ENCODE measurements at regions not wholly inside any gene's neighbourhood (a gene's known extent, or its start where the extent isn't known, plus 50 kb on each side); places are given as distances from the start of the nearest gene placed in this dataset.

- H3K4me3 ChIP-seq = no peak overlapping the region
- no peak overlapping the region for H3K4me2 ChIP-seq
- no peaks in the 10 kb centered on the region for H3K4me1 ChIP-seq
- POLR2A ChIA-PET = no interaction called here
- DNase-seq (ENCODE audit: low read depth in 1 of 2, low spot score in 1 of 2) = no peak
- H3K27ac ChIP-seq = no peak overlapping the region
- no peaks in the 10 kb centered on the region for H3K9me3 ChIP-seq
- no peak for ATAC-seq
- no peak for FAIRE-seq
- CTCF ChIA-PET = no interaction called here
- TF ChIP-seq JUNB (IDR thresholded peaks at IDR 0.05) (no peak), EHMT2 (IDR thresholded peaks at IDR 0.05; ENCODE audit: low read depth) (no peak)
- 41% methylated on average over 1 of the region's 1 CpG for WGBS (ENCODE audit: missing lambda C conversion rate)
Measured at GRCh38 chr4:136873555-136873954, 658.7 kb downstream of the PCDH18 start.

- no peaks in the 10 kb centered on the region for H3K4me1 ChIP-seq
- no peak for FAIRE-seq
- WGBS (ENCODE audit: missing lambda C conversion rate) = 74% methylated on average over 10 of the region's 10 CpGs
- no peak overlapping the region for H3K4me2 ChIP-seq
- H3K27ac ChIP-seq = no peak overlapping the region
- ChIA-PET POLR2A (no interaction called here), CTCF (no interaction called here)
- ATAC-seq = no peak
- H3K9me3 ChIP-seq = no peaks in the 10 kb centered on the region
- no peak overlapping the region for H3K4me3 ChIP-seq
- TF ChIP-seq NPAS2 (CRISPR knock-in tag; IDR thresholded peaks at IDR 0.05; ENCODE audit: borderline replicate concordance) (no peak), MYC (IDR thresholded peaks at IDR 0.05; ENCODE audit: borderline replicate concordance, low read length) (no peak), ELK1 (IDR thresholded peaks at IDR 0.05; ENCODE audit: low read depth, low read length) (no peak), RARB (CRISPR knock-in tag; IDR thresholded peaks at IDR 0.05) (no peak), ZNF302 (CRISPR knock-in tag; IDR thresholded peaks at IDR 0.05) (no peak), ZFP36 (IDR thresholded peaks at IDR 0.05; ENCODE audit: borderline replicate concordance, partially characterized antibody) (no peak), CTCF (IDR thresholded peaks at IDR 0.05) (no peak), RFX5 (IDR thresholded peaks at IDR 0.05) (no peak), HES2 (IDR thresholded peaks at IDR 0.05) (no peak), FOSB (CRISPR knock-in tag; IDR thresholded peaks at IDR 0.05) (no peak), JUN (IDR thresholded peaks at IDR 0.05) (no peak), POLR2A (IDR thresholded peaks at IDR 0.05; ENCODE audit: low read length) (no peak), ZSCAN20 (CRISPR knock-in tag; IDR thresholded peaks at IDR 0.05) (no peak), KDM5A (IDR thresholded peaks at IDR 0.05) (no peak), GATA3 (IDR thresholded peaks at IDR 0.05; ENCODE audit: borderline replicate concordance) (no peak)
- DNase-seq (ENCODE audit: low read depth in 1 of 2, low spot score in 1 of 2) = no peak
Measured at GRCh38 chr4:136867465-136867864, 664.8 kb downstream of the PCDH18 start.

- WGBS (ENCODE audit: missing lambda C conversion rate) = 44% methylated on average over 2 of the region's 2 CpGs
- no peak for DNase-seq (ENCODE audit: low read depth in 1 of 2, low spot score in 1 of 2)
- no peaks in the 10 kb centered on the region for H3K4me1 ChIP-seq
- TF ChIP-seq NR3C1 (IDR thresholded peaks at IDR 0.05) (no peak), USF2 (IDR thresholded peaks at IDR 0.05) (no peak), CHD4 (IDR thresholded peaks at IDR 0.05; ENCODE audit: borderline replicate concordance) (no peak), KDM5A (IDR thresholded peaks at IDR 0.05) (no peak), CBX2 (IDR thresholded peaks at IDR 0.05; ENCODE audit: borderline replicate concordance, low read depth) (no peak), NPAS2 (CRISPR knock-in tag; IDR thresholded peaks at IDR 0.05; ENCODE audit: borderline replicate concordance) (no peak), RARB (CRISPR knock-in tag; IDR thresholded peaks at IDR 0.05) (no peak), GATA3 (IDR thresholded peaks at IDR 0.05; ENCODE audit: borderline replicate concordance) (no peak), RFX5 (IDR thresholded peaks at IDR 0.05) (no peak), CBX8 (IDR thresholded peaks at IDR 0.05) (no peak), ELK1 (IDR thresholded peaks at IDR 0.05; ENCODE audit: low read depth, low read length) (no peak), ZC3H11A (IDR thresholded peaks at IDR 0.05) (no peak), ZNF302 (CRISPR knock-in tag; IDR thresholded peaks at IDR 0.05) (no peak)
- H3K4me3 ChIP-seq = no peak overlapping the region
- CTCF ChIA-PET = interaction anchor here (1.5 to 1.6 kb wide), 2 partner anchors 12 to 17 kb away, joined by 3 to 4 read pairs; no protein-coding TSS in a partner anchor
- ATAC-seq = no peak
- H3K9me3 ChIP-seq = no peaks in the 10 kb centered on the region
- no peak overlapping the region for H3K4me2 ChIP-seq
- FAIRE-seq = no peak
- POLR2A ChIA-PET = no interaction called here
- H3K27ac ChIP-seq = no peak overlapping the region
Measured at GRCh38 chr4:136865526-136865925, 666.8 kb downstream of the PCDH18 start.

Data from A549 (cell line).